Upper lobe of left lung (tissue), 6 donors: ENCODE measurements at regions not wholly inside any gene's neighbourhood (a gene's known extent, or its start where the extent isn't known, plus 50 kb on each side); places are given as distances from the start of the nearest gene placed in this dataset.
"Not testable (repeated sequence)": the region's sequence is repeated elsewhere in the genome, so short reads cannot be mapped to it uniquely, and the experiment has no call there.

Source experiments
- ATAC-seq, 2 donors: fragments of 200-7000 bp; cut with Tn5 transposase; one replicate each; pipeline ENCODE4 v1.9.1; 2022; ENCODE audit warnings: mild to moderate bottlenecking in 2 of 2, moderate library complexity in 2 of 2; ENCODE audit not compliant: low FRiP score in 2 of 2
- DNase-seq, 2 donors: peaks; one replicate each; pipeline ENCODE4 v3.0.0-alpha.2; 2019 to 2020
- H3K27ac ChIP-seq, 4 donors: fragments of 200-600 bp; sonication (generic); one replicate each; pipeline ENCODE4 v1.5.1; 2016 to 2019
- H3K27me3 ChIP-seq, 4 donors: fragments of 200-600 bp; sonication (generic); one replicate each; pipeline ENCODE4 v1.5.1; 2017 to 2019
- H3K36me3 ChIP-seq, 4 donors: fragments of 200-600 bp; sonication (generic); one replicate each; pipeline ENCODE4 v1.5.1; 2016 to 2019
- H3K4me1 ChIP-seq, 4 donors: fragments of 200-600 bp; sonication (generic); one replicate each; pipeline ENCODE4 v1.5.1; 2018 to 2019
- H3K4me3 ChIP-seq, 4 donors: fragments of 200-600 bp; sonication (generic); one replicate each; pipeline ENCODE4 v1.5.1; 2017 to 2019; ENCODE audit warnings: mild to moderate bottlenecking in 2 of 4, moderate library complexity in 1 of 4
- H3K9me3 ChIP-seq, 4 donors: fragments of 200-600 bp; sonication (generic); one replicate each; pipeline ENCODE4 v1.5.1; 2018 to 2019
- CTCF ChIP-seq, 6 experiments: fragments of 450-650 bp in 4 of 6; fragments of 200-600 bp in 2 of 6; sonication (generic) in 2 of 6; IDR thresholded peaks; one replicate each; pipeline ENCODE4 v1.5.1; 2016 to 2019; ENCODE audit warnings: antibody characterized with exemption in 6 of 6
- EP300 ChIP-seq, 4 donors: sonication (generic); formaldehyde crosslinking; IDR thresholded peaks; one replicate each; pipeline ENCODE4 v1.5.1; 2017; ENCODE audit warnings: antibody characterized with exemption in 4 of 4, control low read depth in 2 of 4
- POLR2A ChIP-seq, 4 donors: fragments of 450-650 bp; IDR thresholded peaks; one replicate each; pipeline ENCODE4 v1.5.1; 2016 to 2017; ENCODE audit warnings: antibody characterized with exemption in 4 of 4, mild to moderate bottlenecking in 2 of 4
- POLR2AphosphoS5 ChIP-seq, 2 donors: sonication (generic); formaldehyde crosslinking; IDR thresholded peaks; one replicate each; pipeline ENCODE4 v1.5.1; 2017; ENCODE audit warnings: antibody characterized with exemption in 2 of 2
- WGBS, 2 donors: methylation state at CpG; one replicate each; pipeline ENCODE4 v1.1.5; 2017 to 2018; 5-methylcytosine and 5-hydroxymethylcytosine counted together
- donor health status: DM: no; HTN: no; CAD: no; lungs with moderate emphysema.
- donor health status: DM: no; HTN: yes; CAD: no; lungs with severe emphysema.

GRCh38 chr7:16261100-16261499 lies 160.2 kb downstream of the CRPPA start:
- DNase-seq (no peak), ATAC-seq (no peak)
- TF ChIP-seq POLR2AphosphoS5 (IDR thresholded peaks at IDR 0.05) (no peak), CTCF (IDR thresholded peaks at IDR 0.05) (no peak), POLR2A (IDR thresholded peaks at IDR 0.05) (no peak), EP300 (IDR thresholded peaks at IDR 0.05) (no peak)
- Histone ChIP-seq H3K9me3 (no peaks in the 10 kb centered on the region), H3K27ac (no peak overlapping the region), H3K27me3 (no peaks in the 10 kb centered on the region), H3K36me3 (no peaks in the 10 kb centered on the region), H3K4me1 (no peaks in the 10 kb centered on the region), H3K4me3 (no peak overlapping the region)
- 70 to 74% methylated on average over 2 of the region's 2 CpGs for WGBS, 2 donors

GRCh38 chr7:16260236-16260728 lies 161.1 kb downstream of the CRPPA start:
- Histone ChIP-seq H3K4me1 (no peaks in the 10 kb centered on the region), H3K27ac (no peak overlapping the region), H3K36me3 (no peaks in the 10 kb centered on the region), H3K27me3 (no peaks in the 10 kb centered on the region), H3K4me3 (no peak overlapping the region), H3K9me3 (no peaks in the 10 kb centered on the region)
- DNase-seq: no peak
- WGBS, 2 donors: 61 to 79% methylated on average over 1 of the region's 1 CpG
- no peak for TF ChIP-seq POLR2AphosphoS5 (IDR thresholded peaks at IDR 0.05)
- ATAC-seq: no peak

- not testable (repeated sequence) for H3K9me3 ChIP-seq, H3K4me1 ChIP-seq, H3K4me3 ChIP-seq, H3K27me3 ChIP-seq, ATAC-seq, H3K27ac ChIP-seq, H3K36me3 ChIP-seq, DNase-seq
- 84 to 85% methylated on average over 1 of the region's 1 CpG for WGBS, 2 donors
Observed at GRCh38 chr7:16256419-16256818, 164.9 kb downstream of the CRPPA start.

GRCh38 chr7:16255952-16256351 lies 165.4 kb downstream of the CRPPA start:
- WGBS, 2 donors: 95 to 97% methylated on average over 2 of the region's 2 CpGs
- H3K9me3 ChIP-seq, H3K36me3 ChIP-seq, H3K27ac ChIP-seq, DNase-seq, ATAC-seq, H3K4me1 ChIP-seq, H3K4me3 ChIP-seq, H3K27me3 ChIP-seq: not testable (repeated sequence)

GRCh38 chr7:16250655-16251054 lies 170.7 kb downstream of the CRPPA start:
- H3K4me3 ChIP-seq, ATAC-seq, H3K27ac ChIP-seq, H3K36me3 ChIP-seq, H3K4me1 ChIP-seq, DNase-seq, H3K9me3 ChIP-seq, H3K27me3 ChIP-seq: not testable (repeated sequence)
- WGBS, 2 donors: 92 to 95% methylated on average over 2 of the region's 2 CpGs

GRCh38 chr7:16249204-16249603 lies 172.1 kb downstream of the CRPPA start:
- H3K36me3 ChIP-seq, H3K4me1 ChIP-seq, DNase-seq, H3K9me3 ChIP-seq, H3K4me3 ChIP-seq, H3K27ac ChIP-seq, H3K27me3 ChIP-seq, ATAC-seq: not testable (repeated sequence)
- WGBS, 2 donors: 97% methylated on average over 5 of the region's 7 CpGs; no CpG with 5 or more reads in 1 of the 2 donors

- not testable (repeated sequence) for H3K27ac ChIP-seq, ATAC-seq, H3K36me3 ChIP-seq, DNase-seq, H3K4me3 ChIP-seq, H3K9me3 ChIP-seq, H3K4me1 ChIP-seq, H3K27me3 ChIP-seq
- WGBS, 2 donors: 95% methylated on average over 6 of the region's 6 CpGs
Observed at GRCh38 chr7:16248556-16248955, 172.8 kb downstream of the CRPPA start.

GRCh38 chr7:16244469-16244868 lies 176.9 kb downstream of the CRPPA start:
- Histone ChIP-seq H3K4me1 (no peaks in the 10 kb centered on the region), H3K4me3 (no peak overlapping the region), H3K27ac (no peak overlapping the region), H3K9me3 (no peaks in the 10 kb centered on the region), H3K36me3 (no peaks in the 10 kb centered on the region), H3K27me3 (no peaks in the 10 kb centered on the region)
- no peak for ATAC-seq
- WGBS, 2 donors: 89 to 96% methylated on average over 3 of the region's 3 CpGs
- TF ChIP-seq POLR2AphosphoS5 (IDR thresholded peaks at IDR 0.05): no peak
- TF ChIP-seq CTCF (IDR thresholded peaks at IDR 0.05): no peak
- no peak for TF ChIP-seq EP300 (IDR thresholded peaks at IDR 0.05)
- no peak for TF ChIP-seq POLR2A (IDR thresholded peaks at IDR 0.05)
- no peak for DNase-seq
